HG03095 (cell line): ENCODE measurements at regions not wholly inside any gene's neighbourhood (a gene's known extent, or its start where the extent isn't known, plus 50 kb on each side); places are given as distances from the start of the nearest gene placed in this dataset.
"Not testable (repeated sequence)": the region's sequence is repeated elsewhere in the genome, so short reads cannot be mapped to it uniquely, and the experiment has no call there.

Experiments used
- ATAC-seq: cut with Tn5 transposase; IDR thresholded peaks from one replicate; pipeline ENCODE4 v1.9.1; 2021; ENCODE audit warnings: moderate library complexity; ENCODE audit not compliant: unreplicated experiment

- no peak for ATAC-seq
Measured at GRCh38 chr4:12500409-12500808, 983.7 kb downstream of the RAB28 start.

DNA sequence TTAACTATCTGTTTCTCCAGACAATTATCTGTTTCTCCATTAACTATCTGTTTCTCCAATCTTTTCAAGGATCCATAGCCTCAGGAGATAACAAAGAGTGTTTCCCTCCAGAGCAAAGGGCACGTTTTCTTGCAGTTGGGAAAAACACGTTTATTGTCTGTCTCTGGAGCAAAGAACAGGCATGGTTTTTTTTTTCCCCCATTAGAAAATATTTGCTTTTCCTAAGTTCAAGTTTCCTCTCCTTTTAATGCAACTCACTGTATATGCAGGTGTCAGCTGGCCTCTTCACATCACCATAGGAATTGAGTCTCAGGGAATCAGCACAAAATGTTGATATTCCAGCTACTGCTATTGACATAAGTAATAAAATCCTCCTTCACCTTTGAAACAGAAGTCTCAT lies 984.4 kb downstream of the RAB28 start:
- ATAC-seq, result no peak

DNA sequence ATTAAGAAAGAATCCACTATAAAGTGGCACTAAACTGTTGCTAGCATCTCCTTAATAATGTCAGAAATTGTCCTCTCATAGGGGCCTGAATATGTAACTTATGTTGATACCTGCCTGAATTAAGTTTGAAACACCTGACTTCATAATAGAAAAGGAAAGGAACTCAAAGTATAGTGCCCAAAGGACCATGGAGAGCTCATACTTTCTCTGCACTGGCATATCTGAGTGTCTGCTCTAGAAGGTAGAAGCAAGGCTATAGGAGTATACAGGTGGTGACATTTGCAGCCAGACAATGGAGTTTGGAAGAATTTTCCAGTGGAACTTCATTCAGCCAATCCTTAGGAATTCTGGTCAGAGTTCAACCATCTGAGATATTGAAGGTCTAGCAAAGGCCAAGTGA lies 988.9 kb downstream of the RAB28 start:
- ATAC-seq, result no peak

DNA sequence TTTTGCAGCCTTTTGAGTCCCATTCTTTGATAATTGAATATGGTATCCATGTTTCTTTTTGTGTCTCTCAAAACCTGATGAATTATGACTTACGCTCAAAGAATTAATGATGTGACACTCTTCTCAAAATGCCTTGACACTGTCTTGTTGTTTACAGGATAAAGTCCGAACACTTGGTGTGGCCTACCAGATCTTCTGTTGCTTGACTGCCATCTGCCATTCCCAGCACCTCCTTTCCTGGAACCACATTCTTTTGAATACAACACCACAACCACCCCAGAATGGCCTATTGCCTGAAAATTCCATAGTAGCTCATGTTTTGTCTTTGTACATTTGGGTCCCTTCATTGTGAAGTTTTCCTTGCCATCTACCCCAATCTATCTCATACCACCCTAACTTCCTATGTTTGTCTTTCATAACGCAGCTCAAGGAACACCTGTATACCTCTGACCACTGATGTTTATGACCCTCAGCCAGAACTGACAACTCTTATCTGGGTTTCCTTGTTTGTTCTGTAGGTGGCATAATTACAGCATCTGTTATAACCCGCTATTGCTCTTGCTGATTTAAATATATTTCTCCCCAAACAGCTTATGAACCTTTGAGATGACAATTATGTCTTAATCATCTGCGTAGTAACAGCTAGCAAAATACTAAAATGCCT lies 991.3 kb downstream of the RAB28 start:
- ATAC-seq, result no peak

DNA sequence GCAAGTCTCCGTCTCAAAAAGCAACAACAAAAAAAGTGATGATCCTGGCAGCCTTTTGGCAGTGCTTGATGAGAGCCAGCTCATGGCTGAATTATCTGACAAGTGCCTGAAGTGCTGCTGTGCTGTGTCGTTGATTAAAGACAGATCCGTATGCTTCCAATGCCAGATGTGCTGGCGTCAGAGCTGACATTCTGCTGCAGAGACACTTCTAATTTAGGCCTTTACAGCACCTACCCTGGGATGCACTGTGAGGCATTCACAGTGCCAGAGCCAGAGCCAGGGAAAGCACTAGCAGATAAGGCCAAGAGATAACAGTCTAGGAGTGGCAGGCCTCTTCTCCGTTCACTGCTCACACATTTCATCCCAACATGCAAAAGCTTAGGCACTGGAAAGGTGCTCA lies 995.5 kb downstream of the RAB28 start:
- no peak for ATAC-seq

- no peak for ATAC-seq
Measured at GRCh38 chr4:12487000-12487399, 997.1 kb downstream of the RAB28 start.

DNA sequence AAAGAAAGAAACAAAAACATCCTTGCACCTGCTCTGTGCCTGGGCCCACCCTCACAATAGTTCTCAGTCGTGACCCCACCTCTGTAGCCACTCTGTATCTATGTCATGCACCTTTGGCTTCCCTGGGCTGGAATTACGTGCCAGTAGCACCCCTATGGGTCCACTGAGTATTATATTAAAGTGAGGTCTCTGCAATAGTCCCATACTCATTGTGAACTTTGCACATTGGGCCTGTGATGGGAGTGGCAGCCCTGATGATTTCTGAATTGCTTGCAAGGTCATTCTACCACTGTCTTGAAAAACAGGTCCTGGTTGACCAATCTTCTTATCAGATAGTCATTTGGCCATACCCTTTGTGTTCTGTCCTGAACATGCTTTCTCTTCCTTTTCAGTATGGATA lies 1012.1 kb downstream of the RAB28 start:
- no peak for ATAC-seq

DNA sequence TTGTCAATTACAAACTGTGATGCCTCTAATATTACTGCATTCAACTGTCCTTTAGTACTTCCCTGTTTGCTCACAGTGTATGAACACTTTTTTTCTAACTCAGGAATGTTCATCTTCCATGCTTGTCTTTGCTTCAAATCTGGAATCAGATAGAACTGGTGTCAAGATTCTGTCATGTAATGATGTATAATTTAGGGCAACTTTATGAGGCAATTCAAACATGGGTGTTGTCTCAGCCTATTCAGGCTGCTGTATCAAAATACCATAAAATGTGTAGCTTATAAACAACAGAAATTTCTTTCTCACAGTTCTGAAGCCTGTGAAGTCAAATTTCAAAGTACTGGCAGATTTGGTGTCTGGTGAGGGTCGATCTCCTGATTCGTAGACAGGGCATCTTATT lies 1012.9 kb downstream of the RAB28 start:
- no peak for ATAC-seq

- ATAC-seq, result not testable (repeated sequence)
Measured at GRCh38 chr4:12461576-12461975, 1022.6 kb downstream of the RAB28 start.

- ATAC-seq, result no peak
Measured at GRCh38 chr4:12459126-12459525, 1025.0 kb downstream of the RAB28 start.

- ATAC-seq, result no peak
Measured at GRCh38 chr4:12458621-12459020, 1025.5 kb downstream of the RAB28 start.

- ATAC-seq, result no peak
Measured at GRCh38 chr4:12452291-12452690, 1023.6 kb upstream of the HS3ST1 start.

- no peak for ATAC-seq
Measured at GRCh38 chr4:12447451-12447850, 1018.8 kb upstream of the HS3ST1 start.

- no peak for ATAC-seq
Measured at GRCh38 chr4:12446657-12447185, 1018.0 kb upstream of the HS3ST1 start.

DNA sequence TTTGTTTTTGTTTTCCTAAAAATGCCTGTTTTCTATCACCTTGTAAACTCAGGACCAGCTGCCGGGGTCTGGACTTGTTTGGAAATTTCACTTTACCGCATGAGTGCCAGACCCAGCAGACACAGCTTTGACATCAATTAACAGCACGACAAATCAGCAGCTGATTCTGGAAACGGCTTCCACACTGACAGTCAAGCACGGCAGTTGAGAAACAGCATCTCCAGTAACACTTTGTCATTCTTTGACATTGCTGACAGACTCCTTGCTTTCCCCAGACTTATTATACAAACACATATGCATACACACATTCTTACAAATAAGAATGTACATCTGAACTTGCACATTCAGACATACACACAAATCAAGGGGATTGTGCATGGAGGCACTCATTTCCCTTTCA lies 1017.6 kb upstream of the HS3ST1 start:
- no peak for ATAC-seq

- ATAC-seq, result no peak
Measured at GRCh38 chr4:12445711-12446235, 1017.1 kb upstream of the HS3ST1 start.

DNA sequence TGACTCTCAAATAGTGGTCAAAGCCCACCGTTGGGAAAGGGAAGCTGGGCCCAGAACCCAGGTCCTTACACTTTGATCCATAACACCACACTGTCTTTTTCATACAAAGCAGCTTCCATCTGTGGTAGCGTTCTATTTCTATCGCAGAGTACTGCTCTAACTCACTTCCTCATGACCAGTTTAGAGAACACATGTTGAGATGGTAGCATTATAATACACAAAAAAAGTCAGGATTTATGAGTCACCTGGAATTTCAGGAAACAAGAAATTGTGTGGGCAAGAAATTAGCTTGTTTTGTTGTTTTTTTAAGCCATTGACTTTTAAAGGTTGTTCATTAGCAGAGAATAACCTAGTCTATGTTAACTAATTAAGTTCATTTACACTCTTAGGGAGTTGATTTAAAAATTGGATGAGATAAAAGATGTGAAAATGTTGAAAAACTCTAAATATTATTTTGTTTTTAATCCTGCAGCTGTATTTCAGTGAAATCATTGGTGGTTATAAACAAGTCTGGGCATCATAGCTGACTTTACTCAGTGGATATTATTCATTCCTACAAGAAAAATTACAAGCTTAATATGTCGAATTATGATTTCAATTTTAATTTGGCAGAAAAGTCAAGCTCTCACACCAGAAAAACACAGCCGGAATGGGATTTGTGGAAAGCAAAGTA lies 1011.1 kb upstream of the HS3ST1 start:
- no peak for ATAC-seq

DNA sequence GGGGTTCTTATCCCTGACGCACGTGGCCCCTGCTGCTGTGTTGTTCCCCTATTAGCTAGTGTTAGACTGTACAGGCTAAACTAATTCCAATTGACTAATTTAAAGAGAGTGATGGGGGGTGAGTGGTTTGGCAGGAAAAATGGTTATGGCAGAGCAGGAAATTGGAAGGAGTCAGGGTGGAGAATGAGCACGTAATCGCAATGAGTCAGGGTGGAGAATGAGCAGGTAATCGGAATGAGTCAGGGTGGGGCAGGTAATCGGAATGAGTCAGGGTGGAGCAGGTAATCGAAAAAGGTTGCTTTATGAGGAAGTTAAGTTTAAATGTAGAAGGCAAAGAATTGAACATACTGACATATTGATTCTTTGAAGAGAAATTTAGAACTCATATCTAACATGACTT lies 1002.6 kb upstream of the HS3ST1 start:
- not testable (repeated sequence) for ATAC-seq

GRCh38 chr4:12421364-12421763 lies 992.7 kb upstream of the HS3ST1 start:
- ATAC-seq, result no peak

DNA sequence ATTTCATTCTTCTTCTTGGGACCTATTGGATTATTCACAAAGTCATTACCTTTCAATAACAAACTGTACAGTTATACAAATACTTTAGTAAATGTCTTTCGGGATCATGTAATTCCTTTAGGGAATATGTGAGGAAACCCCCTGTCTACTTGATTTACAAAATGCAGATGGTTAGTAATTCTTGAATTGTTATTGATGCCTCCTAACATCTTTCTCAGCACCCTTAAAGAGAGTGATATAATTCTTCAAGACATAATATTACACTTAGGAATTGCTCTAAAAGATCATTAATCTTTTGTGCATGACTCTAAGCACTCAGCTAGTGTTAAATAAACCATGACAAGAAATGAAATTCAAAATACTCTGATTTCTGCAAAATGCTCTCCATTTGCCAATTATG lies 988.1 kb upstream of the HS3ST1 start:
- no peak for ATAC-seq

DNA sequence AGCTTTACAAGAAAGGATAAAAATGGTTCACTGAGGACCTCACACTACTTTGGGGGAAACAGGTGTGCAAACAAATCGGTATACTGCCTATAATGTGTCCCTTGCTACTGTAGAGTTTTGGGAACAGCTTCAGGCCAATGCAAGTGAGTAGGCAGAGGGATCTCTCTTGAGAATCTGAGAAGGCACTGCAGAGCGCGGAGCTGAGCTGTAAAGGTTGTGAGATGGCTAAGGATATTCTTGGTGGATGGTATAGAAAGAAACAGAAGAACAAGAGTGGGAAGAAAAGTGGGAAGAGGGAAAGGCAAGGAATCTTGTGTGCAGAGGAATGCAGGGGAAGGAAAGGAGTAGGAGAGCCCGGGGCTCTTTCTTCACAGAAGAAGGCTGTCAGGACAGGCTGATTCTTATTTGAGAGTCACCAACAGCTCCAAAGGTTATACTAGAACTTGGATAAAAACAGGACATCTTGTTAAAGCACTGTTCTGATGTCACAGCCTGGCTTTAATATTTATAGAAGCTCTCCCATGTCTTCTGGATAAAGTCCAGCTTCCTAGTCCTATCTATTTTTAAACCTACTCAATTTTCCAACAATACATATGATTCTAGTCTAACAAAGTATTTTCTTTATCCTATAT lies 985.6 kb upstream of the HS3ST1 start:
- ATAC-seq, result no peak

- no peak for ATAC-seq
Measured at GRCh38 chr4:12411072-12411471, 982.4 kb upstream of the HS3ST1 start.
